Esophagus muscularis mucosa (tissue), 4 donors: ENCODE measurements at regions not wholly inside any gene's neighbourhood (a gene's known extent, or its start where the extent isn't known, plus 50 kb on each side); places are given as distances from the start of the nearest gene placed in this dataset.

ENCODE experiments used
- DNase-seq: peaks from one replicate; pipeline ENCODE4 v3.0.0-alpha.2; 2017; ENCODE audit errors: extremely low spot score
- H3K27ac ChIP-seq, 4 donors: fragments of 200-600 bp; sonication (generic); replicated peaks in 1 of 4; 1 replicate in 3 of 4; 2 replicates in 1 of 4; pipeline ENCODE4 v1.5.1; 2016 to 2019; ENCODE audit warnings: mild to moderate bottlenecking in 1 of 4
- H3K27me3 ChIP-seq, 4 donors: fragments of 200-600 bp; sonication (generic); one replicate each; pipeline versions ENCODE4 v1.5.1 to v1.6.0; 2016 to 2019
- H3K36me3 ChIP-seq, 4 donors: fragments of 200-600 bp; sonication (generic); one replicate each; pipeline ENCODE4 v1.5.1; 2016 to 2019
- H3K4me1 ChIP-seq, 4 donors: fragments of 200-600 bp; sonication (generic); one replicate each; pipeline ENCODE4 v1.5.1; 2016 to 2019
- H3K4me3 ChIP-seq, 4 donors: fragments of 200-600 bp; sonication (generic); 1 replicate in 2 of 4; 2 replicates in 2 of 4; pipeline ENCODE4 v1.5.1; 2016 to 2019; ENCODE audit warnings: mild to moderate bottlenecking in 4 of 4, moderate library complexity in 1 of 4
- H3K9me3 ChIP-seq, 4 donors: fragments of 200-600 bp; sonication (generic); 1 replicate in 3 of 4; 2 replicates in 1 of 4; pipeline ENCODE4 v1.5.1; 2016 to 2019
- CTCF ChIP-seq, 3 experiments: fragments of 200-600 bp in 2 of 3; fragments of 450-650 bp in 1 of 3; sonication (generic) in 2 of 3; IDR thresholded peaks; one replicate each; pipeline ENCODE4 v1.5.1; 2017 to 2019; ENCODE audit warnings: antibody characterized with exemption in 3 of 3, mild to moderate bottlenecking in 2 of 3, moderate library complexity in 1 of 3
- EP300 ChIP-seq: sonication (generic); formaldehyde crosslinking; IDR thresholded peaks from one replicate; pipeline ENCODE4 v1.6.1; 2017; ENCODE audit warnings: antibody characterized with exemption
- POLR2A ChIP-seq: fragments of 450-650 bp; IDR thresholded peaks from one replicate; pipeline ENCODE4 v1.6.1; 2017; ENCODE audit warnings: antibody characterized with exemption, moderate library complexity, mild to moderate bottlenecking, low read depth
- POLR2AphosphoS5 ChIP-seq, 2 donors: sonication (generic); formaldehyde crosslinking; IDR thresholded peaks; one replicate each; pipeline ENCODE4 v1.6.1; 2017; ENCODE audit warnings: antibody characterized with exemption in 2 of 2
- WGBS: methylation state at CpG from one replicate; pipeline ENCODE4 v1.1.5; 2018; 5-methylcytosine and 5-hydroxymethylcytosine counted together
- intact Hi-C: fragments of 100-400 bp; cut with DNase I; formaldehyde crosslinking; loops from one replicate; pipeline ENCODE4 v1.15.1; 2023

GRCh38 chr7:16051561-16052255 is 365.2 kb upstream of the MEOX2 start:
- WGBS = 53% methylated on average over 4 of the region's 4 CpGs
- no peaks in the 10 kb centered on the region for H3K9me3 ChIP-seq
- no peak for TF ChIP-seq POLR2AphosphoS5 (IDR thresholded peaks at IDR 0.05)
- TF ChIP-seq POLR2A = no peak
- TF ChIP-seq CTCF (IDR thresholded peaks at IDR 0.05) = no peak
- no peak for TF ChIP-seq EP300
- H3K4me3 ChIP-seq = no peak overlapping the region
- no peaks in the 10 kb centered on the region for H3K27me3 ChIP-seq
- DNase-seq = no peak
- no peaks in the 10 kb centered on the region for H3K36me3 ChIP-seq
- intact Hi-C loops = no loop called here
- peaks cover 0 to 7% (median 3%) of the 10 kb centered on the region in 4 donors for H3K4me1 ChIP-seq
- H3K27ac ChIP-seq = no peak overlapping the region

- WGBS = 82% methylated on average over 3 of the region's 3 CpGs
- intact Hi-C loops = no loop called here
- Histone ChIP-seq H3K4me1 (peaks cover 0 to 3% (median 0%) of the 10 kb centered on the region in 4 donors), H3K27me3 (no peaks in the 10 kb centered on the region), H3K4me3 (no peak overlapping the region), H3K27ac (no peak overlapping the region), H3K36me3 (no peaks in the 10 kb centered on the region), H3K9me3 (no peaks in the 10 kb centered on the region)
- DNase-seq = no peak
- TF ChIP-seq POLR2A (no peak), EP300 (no peak), POLR2AphosphoS5 (IDR thresholded peaks at IDR 0.05) (no peak), CTCF (IDR thresholded peaks at IDR 0.05) (no peak)
Observed at GRCh38 chr7:16046041-16046440, 359.6 kb upstream of the MEOX2 start.

GRCh38 chr7:16045296-16045695 is 358.8 kb upstream of the MEOX2 start:
- no peak overlapping the region for H3K27ac ChIP-seq
- TF ChIP-seq POLR2A (no peak), POLR2AphosphoS5 (IDR thresholded peaks at IDR 0.05) (no peak), CTCF (IDR thresholded peaks at IDR 0.05) (no peak), EP300 (no peak)
- intact Hi-C loops = no loop called here
- peaks cover 0 to 3% (median 0%) of the 10 kb centered on the region in 4 donors for H3K4me1 ChIP-seq
- H3K4me3 ChIP-seq = no peak overlapping the region
- DNase-seq = no peak
- 67% methylated on average over 3 of the region's 3 CpGs for WGBS
- H3K36me3 ChIP-seq = no peaks in the 10 kb centered on the region
- no peaks in the 10 kb centered on the region for H3K9me3 ChIP-seq
- H3K27me3 ChIP-seq = no peaks in the 10 kb centered on the region

- DNase-seq = no peak
- Histone ChIP-seq H3K9me3 (no peaks in the 10 kb centered on the region), H3K36me3 (no peaks in the 10 kb centered on the region), H3K27me3 (no peaks in the 10 kb centered on the region), H3K4me3 (no peak overlapping the region), H3K27ac (no peak overlapping the region), H3K4me1 (peaks cover 0 to 3% (median 0%) of the 10 kb centered on the region in 4 donors)
- intact Hi-C loops = no loop called here
- TF ChIP-seq POLR2AphosphoS5 (IDR thresholded peaks at IDR 0.05) = no peak
- TF ChIP-seq POLR2A = no peak
- no peak for TF ChIP-seq CTCF (IDR thresholded peaks at IDR 0.05)
- TF ChIP-seq EP300 = no peak
Observed at GRCh38 chr7:16044645-16045044, 358.2 kb upstream of the MEOX2 start.

GRCh38 chr7:16040346-16040745 is 353.9 kb upstream of the MEOX2 start:
- H3K4me1 ChIP-seq = peaks cover 0 to 3% (median 0%) of the 10 kb centered on the region in 4 donors
- DNase-seq = no peak
- H3K4me3 ChIP-seq = no peak overlapping the region
- H3K9me3 ChIP-seq = no peaks in the 10 kb centered on the region
- intact Hi-C loops = no loop called here
- no peaks in the 10 kb centered on the region for H3K36me3 ChIP-seq
- TF ChIP-seq EP300 (no peak), POLR2A (no peak), CTCF (IDR thresholded peaks at IDR 0.05) (no peak), POLR2AphosphoS5 (IDR thresholded peaks at IDR 0.05) (no peak)
- H3K27ac ChIP-seq = no peak overlapping the region
- no peaks in the 10 kb centered on the region for H3K27me3 ChIP-seq
- WGBS = 78% methylated on average over 5 of the region's 5 CpGs
